ENCODE measurements at regions not wholly inside any gene's neighbourhood (a gene's known extent, or its start where the extent isn't known, plus 50 kb on each side); places are given as distances from the start of the nearest gene placed in this dataset.

DNA sequence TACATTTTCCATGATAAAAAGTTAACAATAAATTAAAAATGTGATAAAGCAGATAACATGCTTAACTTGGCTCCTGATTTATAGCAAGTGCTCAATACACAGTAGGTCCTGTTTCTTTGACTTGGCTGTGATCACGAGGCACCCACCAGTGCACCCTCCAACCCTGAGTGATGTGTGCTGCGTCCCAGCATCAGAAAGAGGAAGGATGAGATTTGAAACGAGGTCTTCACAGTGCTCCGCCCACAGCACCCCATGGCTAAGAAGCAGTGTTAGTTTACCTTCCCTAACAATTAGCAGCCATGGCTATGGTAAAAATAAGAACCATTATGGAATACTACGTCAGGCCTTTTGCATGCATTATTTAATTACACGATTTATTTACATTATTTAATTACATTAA lies 292.0 kb upstream of the ZMIZ1 start:
- Histone ChIP-seq H3K36me3 (ENCODE audit: insufficient read depth, low read length, poor library complexity, severe bottlenecking) (no peaks in the 10 kb centered on the region), H3K27me3 (replicated peaks; ENCODE audit: insufficient read depth, low read depth, low read length, poor library complexity) (no peaks in the 10 kb centered on the region), H3K9me3 (ENCODE audit: low read depth, low read length, poor library complexity, severe bottlenecking) (no peaks in the 10 kb centered on the region), H3K4me3 (ENCODE audit: low read depth, low read length, poor library complexity, severe bottlenecking) (no peak overlapping the region), H3K4me1 (ENCODE audit: insufficient read depth, low read length, poor library complexity, severe bottlenecking) (no peaks in the 10 kb centered on the region), H3K27ac (ENCODE audit: low read depth, low read length, poor library complexity, severe bottlenecking) (no peak overlapping the region)
- no peak for DNase-seq (ENCODE audit: low spot score)
- POLR2A ChIA-PET (ENCODE audit: low non-redundant PET) = no interaction called here
- intact Hi-C loops (cut with micrococcal nuclease; ENCODE audit: unreplicated experiment) = no loop called here
- CTCF ChIA-PET = no interaction called here
- TF ChIP-seq, protein P1, sequence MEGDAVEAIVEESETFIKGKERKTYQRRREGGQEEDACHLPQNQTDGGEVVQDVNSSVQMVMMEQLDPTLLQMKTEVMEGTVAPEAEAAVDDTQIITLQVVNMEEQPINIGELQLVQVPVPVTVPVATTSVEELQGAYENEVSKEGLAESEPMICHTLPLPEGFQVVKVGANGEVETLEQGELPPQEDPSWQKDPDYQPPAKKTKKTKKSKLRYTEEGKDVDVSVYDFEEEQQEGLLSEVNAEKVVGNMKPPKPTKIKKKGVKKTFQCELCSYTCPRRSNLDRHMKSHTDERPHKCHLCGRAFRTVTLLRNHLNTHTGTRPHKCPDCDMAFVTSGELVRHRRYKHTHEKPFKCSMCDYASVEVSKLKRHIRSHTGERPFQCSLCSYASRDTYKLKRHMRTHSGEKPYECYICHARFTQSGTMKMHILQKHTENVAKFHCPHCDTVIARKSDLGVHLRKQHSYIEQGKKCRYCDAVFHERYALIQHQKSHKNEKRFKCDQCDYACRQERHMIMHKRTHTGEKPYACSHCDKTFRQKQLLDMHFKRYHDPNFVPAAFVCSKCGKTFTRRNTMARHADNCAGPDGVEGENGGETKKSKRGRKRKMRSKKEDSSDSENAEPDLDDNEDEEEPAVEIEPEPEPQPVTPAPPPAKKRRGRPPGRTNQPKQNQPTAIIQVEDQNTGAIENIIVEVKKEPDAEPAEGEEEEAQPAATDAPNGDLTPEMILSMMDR (conservative IDR thresholded peaks at IDR 0.05; ENCODE audit: low read depth, low read length) = no peak
- no TSS peak for BruUV-seq (replicated peaks)

DNA sequence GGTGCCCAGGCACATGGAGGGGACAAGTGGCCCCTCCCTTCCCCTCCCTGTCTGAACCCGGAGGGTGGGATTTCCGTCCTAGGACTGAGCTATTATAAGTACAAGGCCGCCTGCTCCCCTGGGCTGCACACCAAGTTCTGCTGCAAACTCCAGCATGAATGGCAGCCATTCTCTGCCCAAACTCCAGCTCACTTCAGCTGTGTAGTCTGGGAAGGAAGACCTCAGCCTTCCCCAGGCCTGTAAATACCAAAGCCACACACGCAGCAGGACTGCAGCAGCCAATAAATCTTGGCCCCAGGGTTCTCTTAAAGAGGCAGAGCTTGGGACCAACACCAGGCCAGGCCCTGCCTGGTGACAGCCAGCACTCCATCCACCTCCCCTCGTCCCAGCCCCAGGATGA lies 291.3 kb upstream of the ZMIZ1 start:
- Histone ChIP-seq H3K4me1 (ENCODE audit: insufficient read depth, low read length, poor library complexity, severe bottlenecking) (no peaks in the 10 kb centered on the region), H3K27ac (ENCODE audit: low read depth, low read length, poor library complexity, severe bottlenecking) (no peak overlapping the region), H3K36me3 (ENCODE audit: insufficient read depth, low read length, poor library complexity, severe bottlenecking) (no peaks in the 10 kb centered on the region), H3K9me3 (ENCODE audit: low read depth, low read length, poor library complexity, severe bottlenecking) (no peaks in the 10 kb centered on the region), H3K4me3 (ENCODE audit: low read depth, low read length, poor library complexity, severe bottlenecking) (no peak overlapping the region), H3K27me3 (replicated peaks; ENCODE audit: insufficient read depth, low read depth, low read length, poor library complexity) (no peaks in the 10 kb centered on the region)
- no peak for DNase-seq (ENCODE audit: low spot score)
- CTCF ChIA-PET = no interaction called here
- BruUV-seq (replicated peaks) = no TSS peak
- intact Hi-C loops (cut with micrococcal nuclease; ENCODE audit: unreplicated experiment) = no loop called here
- POLR2A ChIA-PET (ENCODE audit: low non-redundant PET) = no interaction called here
- TF ChIP-seq, protein P1 (conservative IDR thresholded peaks at IDR 0.05; ENCODE audit: low read depth, low read length) = no peak
- no peak for TF ChIP-seq EZH2 (IDR thresholded peaks at IDR 0.05; ENCODE audit: borderline replicate concordance, low read depth, low read length, poor library complexity, severe bottlenecking)

DNA sequence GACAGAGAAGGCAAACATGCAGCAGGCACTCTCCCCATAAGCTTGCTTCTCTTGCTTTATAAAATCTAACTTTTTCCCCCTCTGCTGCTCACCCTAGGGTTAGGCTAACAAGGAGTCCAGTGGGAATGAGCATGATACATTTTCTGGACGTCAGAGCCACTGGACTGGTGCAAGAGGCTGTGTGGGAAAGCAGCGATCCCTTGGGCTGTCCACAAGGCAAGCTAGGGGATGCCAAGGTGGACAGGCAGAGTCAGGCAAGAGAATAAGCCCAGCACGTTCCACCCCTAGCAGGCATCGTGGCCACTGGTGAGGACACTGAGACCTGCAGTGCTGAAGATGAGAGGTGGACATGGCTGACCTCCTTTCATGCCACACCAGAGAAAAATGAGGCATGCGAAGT lies 290.9 kb upstream of the ZMIZ1 start:
- no peaks in the 10 kb centered on the region for H3K27me3 ChIP-seq (replicated peaks; ENCODE audit: insufficient read depth, low read depth, low read length, poor library complexity)
- no peaks in the 10 kb centered on the region for H3K36me3 ChIP-seq (ENCODE audit: insufficient read depth, low read length, poor library complexity, severe bottlenecking)
- ChIA-PET POLR2A (ENCODE audit: low non-redundant PET) (no interaction called here), CTCF (no interaction called here)
- H3K4me1 ChIP-seq (ENCODE audit: insufficient read depth, low read length, poor library complexity, severe bottlenecking) = no peaks in the 10 kb centered on the region
- no peak overlapping the region for H3K4me3 ChIP-seq (ENCODE audit: low read depth, low read length, poor library complexity, severe bottlenecking)
- DNase-seq (ENCODE audit: low spot score) = no peak
- intact Hi-C loops (cut with micrococcal nuclease; ENCODE audit: unreplicated experiment) = no loop called here
- BruUV-seq (replicated peaks) = no TSS peak
- no peak overlapping the region for H3K27ac ChIP-seq (ENCODE audit: low read depth, low read length, poor library complexity, severe bottlenecking)
- H3K9me3 ChIP-seq (ENCODE audit: low read depth, low read length, poor library complexity, severe bottlenecking) = no peaks in the 10 kb centered on the region
- TF ChIP-seq, protein P1 (conservative IDR thresholded peaks at IDR 0.05; ENCODE audit: low read depth, low read length) = no peak
- no peak for TF ChIP-seq EZH2 (IDR thresholded peaks at IDR 0.05; ENCODE audit: borderline replicate concordance, low read depth, low read length, poor library complexity, severe bottlenecking)
